Lower leg skin (tissue), 4 donors: ENCODE measurements at regions not wholly inside any gene's neighbourhood (a gene's known extent, or its start where the extent isn't known, plus 50 kb on each side); places are given as distances from the start of the nearest gene placed in this dataset.

Experiments used
- DNase-seq, 2 donors: peaks; one replicate each; pipeline ENCODE4 v3.0.0-alpha.2; 2019; ENCODE audit warnings: low spot score in 2 of 2
- H3K4me3 ChIP-seq: fragments of 200-600 bp; sonication (generic); 2 replicates; pipeline ENCODE4 v1.5.1; 2017; ENCODE audit warnings: mild to moderate bottlenecking, low read depth; ENCODE audit not compliant: poor library complexity, severe bottlenecking
- CTCF ChIP-seq, 3 donors: fragments of 450-650 bp; IDR thresholded peaks; one replicate each; pipeline ENCODE4 v1.5.1; 2016; ENCODE audit warnings: antibody characterized with exemption in 3 of 3, mild to moderate bottlenecking in 3 of 3, moderate library complexity in 2 of 3
- POLR2A ChIP-seq, 2 donors: fragments of 450-650 bp; IDR thresholded peaks; one replicate each; pipeline ENCODE4 v1.6.1; 2016 to 2017; ENCODE audit warnings: antibody characterized with exemption in 2 of 2, mild to moderate bottlenecking in 1 of 2, moderate library complexity in 1 of 2
- WGBS, 2 donors: methylation state at CpG; one replicate each; pipeline ENCODE4 v1.1.5; 2018; 5-methylcytosine and 5-hydroxymethylcytosine counted together
- intact Hi-C: fragments of 100-400 bp; cut with DNase I; formaldehyde crosslinking; loops from one replicate; pipeline ENCODE4 v1.15.0; 2023; ENCODE audit warnings: low total_unique reads

GRCh38 chr10:6713716-6714115, 133.6 kb upstream of the PRKCQ start:
- TF ChIP-seq CTCF (IDR thresholded peaks at IDR 0.05) = no peak
- no peak for TF ChIP-seq POLR2A (IDR thresholded peaks at IDR 0.05)
- intact Hi-C loops = no loop called here
- WGBS, 2 donors = 45 to 57% methylated on average over 7 of the region's 7 CpGs
- no peak for DNase-seq
- H3K4me3 ChIP-seq = no peak overlapping the region

- no peak for DNase-seq
- intact Hi-C loops = no loop called here
- 54 to 69% methylated on average over 6 of the region's 6 CpGs for WGBS, 2 donors
- TF ChIP-seq POLR2A (IDR thresholded peaks at IDR 0.05) (no peak), CTCF (IDR thresholded peaks at IDR 0.05) (no peak)
- H3K4me3 ChIP-seq = no peak overlapping the region
Observed at GRCh38 chr10:6713120-6713519, 133.0 kb upstream of the PRKCQ start.

GRCh38 chr10:6711881-6712280, 131.8 kb upstream of the PRKCQ start:
- TF ChIP-seq POLR2A (IDR thresholded peaks at IDR 0.05) (no peak), CTCF (IDR thresholded peaks at IDR 0.05) (no peak)
- no peak for DNase-seq
- no peak overlapping the region for H3K4me3 ChIP-seq
- intact Hi-C loops = no loop called here
- 65 to 66% methylated on average over 16 to 17 of the region's 17 CpGs for WGBS, 2 donors

- intact Hi-C loops = no loop called here
- DNase-seq = no peak
- no peak overlapping the region for H3K4me3 ChIP-seq
- WGBS, 2 donors = 68 to 73% methylated on average over 6 of the region's 6 CpGs
- TF ChIP-seq POLR2A (IDR thresholded peaks at IDR 0.05) (no peak), CTCF (IDR thresholded peaks at IDR 0.05) (no peak)
Observed at GRCh38 chr10:6711408-6711841, 131.3 kb upstream of the PRKCQ start.

GRCh38 chr10:6707352-6707751, 127.3 kb upstream of the PRKCQ start:
- intact Hi-C loops = no loop called here
- 91 to 93% methylated on average over 4 of the region's 4 CpGs for WGBS, 2 donors
- DNase-seq = no peak
- H3K4me3 ChIP-seq = no peak overlapping the region
- TF ChIP-seq CTCF (IDR thresholded peaks at IDR 0.05) (no peak), POLR2A (IDR thresholded peaks at IDR 0.05) (no peak)

- no peak overlapping the region for H3K4me3 ChIP-seq
- no peak for DNase-seq
- intact Hi-C loops = no loop called here
- TF ChIP-seq CTCF (IDR thresholded peaks at IDR 0.05) (no peak), POLR2A (IDR thresholded peaks at IDR 0.05) (no peak)
- 69 to 70% methylated on average over 4 of the region's 4 CpGs for WGBS, 2 donors
Observed at GRCh38 chr10:6706725-6707124, 126.6 kb upstream of the PRKCQ start.
